GM12892 (cell line): ENCODE measurements at regions not wholly inside any gene's neighbourhood (a gene's known extent, or its start where the extent isn't known, plus 50 kb on each side); places are given as distances from the start of the nearest gene placed in this dataset.

Source experiments
- POLR2A ChIP-seq: IDR thresholded peaks from 2 replicates; pipeline ENCODE4 v1.6.1; 2011; ENCODE audit warnings: low read depth, low read length, control low read depth
- POLR2AphosphoS5 ChIP-seq: IDR thresholded peaks from 2 replicates; pipeline ENCODE4 v1.6.1; 2011; ENCODE audit warnings: low read depth, low read length, control low read depth

GRCh38 chr10:125232841-125233240, 72.5 kb upstream of the CTBP2 start:
- no peak for TF ChIP-seq POLR2AphosphoS5
- TF ChIP-seq POLR2A: no peak
